Activated naive CD8-positive, alpha-beta T cell treated with anti-CD3 and anti-CD28 coated beads, Interleukin-2, amount 10 ng/mL, durations not matched to agents 7 days and 5 days (primary cell): ENCODE measurements at regions not wholly inside any gene's neighbourhood (a gene's known extent, or its start where the extent isn't known, plus 50 kb on each side); places are given as distances from the start of the nearest gene placed in this dataset.
"Not testable (repeated sequence)": the region's sequence is repeated elsewhere in the genome, so short reads cannot be mapped to it uniquely, and the experiment has no call there.

Experiments
- ATAC-seq: fragments of 150-1000 bp; cut with Tn5 transposase; one replicate; pipeline ENCODE4 v1.10.0; 2021; ENCODE audit warnings: low read depth, moderate library complexity
- POLR2A ChIA-PET: fragments of 350-600 bp; sonication (Branson Sonifier 250); formaldehyde crosslinking; loops from one replicate; lab custom pipeline; 2021; ENCODE audit warnings: antibody characterized with exemption; lab: Charles Lee
- DNase-seq: peaks from one replicate; pipeline ENCODE4 v3.0.0; 2021
- H3K27ac Mint-ChIP-seq: one replicate; pipeline ENCODE4 v1.8.0; 2022; ENCODE audit warnings: mild to moderate bottlenecking, mixed read lengths
- H3K27me3 Mint-ChIP-seq: one replicate; pipeline ENCODE4 v1.8.0; 2022; ENCODE audit warnings: mild to moderate bottlenecking, moderate library complexity, mixed read lengths
- H3K36me3 Mint-ChIP-seq: one replicate; pipeline ENCODE4 v1.8.0; 2021; ENCODE audit warnings: mild to moderate bottlenecking, mixed read lengths
- H3K4me1 Mint-ChIP-seq: one replicate; pipeline ENCODE4 v1.8.0; 2021; ENCODE audit warnings: mixed read lengths
- H3K4me3 Mint-ChIP-seq: one replicate; pipeline ENCODE4 v1.8.0; 2022; ENCODE audit warnings: mild to moderate bottlenecking, moderate library complexity, mixed read lengths
- H3K9me3 Mint-ChIP-seq: one replicate; pipeline ENCODE4 v1.8.0; 2021; ENCODE audit warnings: mixed read lengths

- Mint-ChIP-seq H3K4me1 (peaks cover 1% of the 10 kb centered on the region), H3K36me3 (no peaks in the 10 kb centered on the region)
These were observed 188.6 kb downstream of the NUFIP1 start for GRCh38 chr13:44800626-44801025.

GRCh38 chr13:44797685-44798084 is 191.6 kb downstream of the NUFIP1 start:
- H3K4me1 Mint-ChIP-seq, result peaks cover 1% of the 10 kb centered on the region
- no peak overlapping the region for H3K27ac Mint-ChIP-seq
- POLR2A ChIA-PET, result no interaction called here
- no peak for ATAC-seq
- DNase-seq, result no peak
- H3K4me3 Mint-ChIP-seq, result no peak overlapping the region
- H3K27me3 Mint-ChIP-seq, result no peaks in the 10 kb centered on the region
- H3K36me3 Mint-ChIP-seq, result no peaks in the 10 kb centered on the region
- H3K9me3 Mint-ChIP-seq, result peaks cover 2% of the 10 kb centered on the region

More at GRCh38 chr13:44800626-44801025, 188.6 kb downstream of the NUFIP1 start:
- Mint-ChIP-seq H3K27me3 (no peaks in the 10 kb centered on the region), H3K9me3 (no peaks in the 10 kb centered on the region), H3K4me3 (no peak overlapping the region), H3K27ac (no peak overlapping the region)
- DNase-seq, result no peak
- POLR2A ChIA-PET, result no interaction called here
- no peak for ATAC-seq

GRCh38 chr13:44796597-44797490 is 192.4 kb downstream of the NUFIP1 start:
- no peak overlapping the region for H3K27ac Mint-ChIP-seq
- peaks cover 2% of the 10 kb centered on the region for H3K9me3 Mint-ChIP-seq
- H3K4me3 Mint-ChIP-seq, result no peak overlapping the region
- POLR2A ChIA-PET, result no interaction called here
- no peak for DNase-seq
- no peaks in the 10 kb centered on the region for H3K36me3 Mint-ChIP-seq
- ATAC-seq, result no peak
- no peaks in the 10 kb centered on the region for H3K27me3 Mint-ChIP-seq
- peaks cover 1% of the 10 kb centered on the region for H3K4me1 Mint-ChIP-seq

GRCh38 chr13:44796039-44796438 is 193.2 kb downstream of the NUFIP1 start:
- DNase-seq, H3K27me3 Mint-ChIP-seq, H3K4me3 Mint-ChIP-seq, H3K36me3 Mint-ChIP-seq, H3K9me3 Mint-ChIP-seq, ATAC-seq, H3K27ac Mint-ChIP-seq, H3K4me1 Mint-ChIP-seq, POLR2A ChIA-PET: not testable (repeated sequence)

- H3K27me3 Mint-ChIP-seq, result no peaks in the 10 kb centered on the region
- DNase-seq, result no peak
- ATAC-seq, result no peak
- H3K4me1 Mint-ChIP-seq, result peaks cover 1% of the 10 kb centered on the region
- H3K27ac Mint-ChIP-seq, result no peak overlapping the region
- H3K36me3 Mint-ChIP-seq, result no peaks in the 10 kb centered on the region
- H3K4me3 Mint-ChIP-seq, result no peak overlapping the region
- H3K9me3 Mint-ChIP-seq, result peaks cover 2% of the 10 kb centered on the region
- POLR2A ChIA-PET, result no interaction called here
These were observed 194.1 kb downstream of the NUFIP1 start for GRCh38 chr13:44795176-44795575.

GRCh38 chr13:44792096-44792495 is 197.2 kb downstream of the NUFIP1 start:
- Mint-ChIP-seq H3K27ac (no peak overlapping the region), H3K9me3 (peaks cover 2% of the 10 kb centered on the region), H3K36me3 (no peaks in the 10 kb centered on the region), H3K4me1 (no peaks in the 10 kb centered on the region), H3K4me3 (no peak overlapping the region), H3K27me3 (no peaks in the 10 kb centered on the region)
- no peak for ATAC-seq
- POLR2A ChIA-PET, result no interaction called here
- no peak for DNase-seq

GRCh38 chr13:44790289-44790688 is 199.0 kb downstream of the NUFIP1 start:
- Mint-ChIP-seq H3K4me3 (no peak overlapping the region), H3K27me3 (no peaks in the 10 kb centered on the region), H3K36me3 (no peaks in the 10 kb centered on the region), H3K27ac (no peak overlapping the region), H3K4me1 (no peaks in the 10 kb centered on the region), H3K9me3 (peaks cover 2% of the 10 kb centered on the region)
- ATAC-seq (no peak), DNase-seq (no peak)
- POLR2A ChIA-PET, result no interaction called here

- Mint-ChIP-seq H3K9me3 (no peaks in the 10 kb centered on the region), H3K27ac (no peak overlapping the region), H3K36me3 (no peaks in the 10 kb centered on the region), H3K4me1 (no peaks in the 10 kb centered on the region), H3K4me3 (no peak overlapping the region), H3K27me3 (no peaks in the 10 kb centered on the region)
- DNase-seq (no peak), ATAC-seq (no peak)
- POLR2A ChIA-PET, result no interaction called here
These were observed 201.7 kb downstream of the NUFIP1 start for GRCh38 chr13:44787617-44788016.

- H3K9me3 Mint-ChIP-seq, result no peaks in the 10 kb centered on the region
- ATAC-seq, result no peak
- no peaks in the 10 kb centered on the region for H3K27me3 Mint-ChIP-seq
- no peaks in the 10 kb centered on the region for H3K36me3 Mint-ChIP-seq
- no peak overlapping the region for H3K27ac Mint-ChIP-seq
- H3K4me1 Mint-ChIP-seq, result no peaks in the 10 kb centered on the region
- no peak for DNase-seq
- H3K4me3 Mint-ChIP-seq, result no peak overlapping the region
- POLR2A ChIA-PET, result no interaction called here
These were observed 202.5 kb downstream of the NUFIP1 start for GRCh38 chr13:44786756-44787155.

GRCh38 chr13:44785401-44785800 is 203.9 kb downstream of the NUFIP1 start:
- Mint-ChIP-seq H3K9me3 (no peaks in the 10 kb centered on the region), H3K36me3 (no peaks in the 10 kb centered on the region), H3K4me1 (no peaks in the 10 kb centered on the region), H3K27me3 (no peaks in the 10 kb centered on the region), H3K27ac (no peak overlapping the region), H3K4me3 (no peak overlapping the region)
- POLR2A ChIA-PET, result no interaction called here
- DNase-seq (no peak), ATAC-seq (no peak)

GRCh38 chr13:44784708-44785080 is 204.6 kb downstream of the NUFIP1 start:
- H3K4me3 Mint-ChIP-seq, result no peak overlapping the region
- H3K27me3 Mint-ChIP-seq, result no peaks in the 10 kb centered on the region
- POLR2A ChIA-PET, result no interaction called here
- H3K4me1 Mint-ChIP-seq, result no peaks in the 10 kb centered on the region
- no peaks in the 10 kb centered on the region for H3K36me3 Mint-ChIP-seq
- DNase-seq (no peak), ATAC-seq (no peak)
- no peaks in the 10 kb centered on the region for H3K9me3 Mint-ChIP-seq
- H3K27ac Mint-ChIP-seq, result no peak overlapping the region

- DNase-seq, result no peak
- Mint-ChIP-seq H3K4me1 (no peaks in the 10 kb centered on the region), H3K27me3 (no peaks in the 10 kb centered on the region), H3K36me3 (no peaks in the 10 kb centered on the region), H3K27ac (no peak overlapping the region), H3K4me3 (no peak overlapping the region), H3K9me3 (no peaks in the 10 kb centered on the region)
- POLR2A ChIA-PET, result no interaction called here
- ATAC-seq, result no peak
These were observed 205.1 kb downstream of the NUFIP1 start for GRCh38 chr13:44783994-44784707.

- Mint-ChIP-seq H3K4me3 (no peak overlapping the region), H3K27ac (no peak overlapping the region), H3K27me3 (no peaks in the 10 kb centered on the region), H3K4me1 (no peaks in the 10 kb centered on the region), H3K36me3 (no peaks in the 10 kb centered on the region), H3K9me3 (no peaks in the 10 kb centered on the region)
- ATAC-seq, result no peak
- DNase-seq, result no peak
- POLR2A ChIA-PET, result interaction anchor here (0.7 kb wide), 1 partner anchor 21 kb away, joined by 7 read pairs; no protein-coding TSS in a partner anchor
These were observed 204.6 kb upstream of the TSC22D1 start for GRCh38 chr13:44780591-44781280.
